ENCODE measurements at regions not wholly inside any gene's neighbourhood (a gene's known extent, or its start where the extent isn't known, plus 50 kb on each side); places are given as distances from the start of the nearest gene placed in this dataset.

DNA sequence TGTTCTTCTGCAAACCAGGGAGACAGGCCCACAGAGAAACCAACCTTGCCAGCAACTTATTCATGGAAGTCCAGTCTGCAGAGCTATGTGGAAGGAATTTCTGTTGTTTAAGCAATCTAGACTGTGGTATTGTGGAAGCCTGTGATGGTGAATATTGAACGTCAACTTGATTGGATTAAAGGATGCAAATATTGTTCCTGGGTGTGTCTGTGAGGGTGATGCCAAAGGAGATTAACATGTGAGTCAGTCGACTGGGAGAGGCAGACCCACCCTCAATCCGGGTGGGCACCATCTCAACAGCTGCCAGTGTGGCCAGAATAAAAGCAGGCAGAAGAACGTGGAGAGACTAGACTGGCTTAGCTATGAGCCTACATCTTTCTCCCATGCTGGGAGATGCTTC is 606.0 kb downstream of the EFNB2 start:
- Histone ChIP-seq H3K4me3 (ENCODE audit: low read depth, low read length) (no peak overlapping the region), H3K27me3 (replicated peaks) (no peaks in the 10 kb centered on the region), H3K27ac (no peak overlapping the region), H3K36me3 (replicated peaks) (no peaks in the 10 kb centered on the region)
- in situ Hi-C loops (cut with HindIII; ENCODE audit: low pct_ligation_motif_present, low sequenced_read_pairs): no loop called here
- no peak for DNase-seq
- TF ChIP-seq, protein P1, sequence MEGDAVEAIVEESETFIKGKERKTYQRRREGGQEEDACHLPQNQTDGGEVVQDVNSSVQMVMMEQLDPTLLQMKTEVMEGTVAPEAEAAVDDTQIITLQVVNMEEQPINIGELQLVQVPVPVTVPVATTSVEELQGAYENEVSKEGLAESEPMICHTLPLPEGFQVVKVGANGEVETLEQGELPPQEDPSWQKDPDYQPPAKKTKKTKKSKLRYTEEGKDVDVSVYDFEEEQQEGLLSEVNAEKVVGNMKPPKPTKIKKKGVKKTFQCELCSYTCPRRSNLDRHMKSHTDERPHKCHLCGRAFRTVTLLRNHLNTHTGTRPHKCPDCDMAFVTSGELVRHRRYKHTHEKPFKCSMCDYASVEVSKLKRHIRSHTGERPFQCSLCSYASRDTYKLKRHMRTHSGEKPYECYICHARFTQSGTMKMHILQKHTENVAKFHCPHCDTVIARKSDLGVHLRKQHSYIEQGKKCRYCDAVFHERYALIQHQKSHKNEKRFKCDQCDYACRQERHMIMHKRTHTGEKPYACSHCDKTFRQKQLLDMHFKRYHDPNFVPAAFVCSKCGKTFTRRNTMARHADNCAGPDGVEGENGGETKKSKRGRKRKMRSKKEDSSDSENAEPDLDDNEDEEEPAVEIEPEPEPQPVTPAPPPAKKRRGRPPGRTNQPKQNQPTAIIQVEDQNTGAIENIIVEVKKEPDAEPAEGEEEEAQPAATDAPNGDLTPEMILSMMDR (IDR thresholded peaks at IDR 0.05; ENCODE audit: low read depth, low read length, missing control alignments): no peak

DNA sequence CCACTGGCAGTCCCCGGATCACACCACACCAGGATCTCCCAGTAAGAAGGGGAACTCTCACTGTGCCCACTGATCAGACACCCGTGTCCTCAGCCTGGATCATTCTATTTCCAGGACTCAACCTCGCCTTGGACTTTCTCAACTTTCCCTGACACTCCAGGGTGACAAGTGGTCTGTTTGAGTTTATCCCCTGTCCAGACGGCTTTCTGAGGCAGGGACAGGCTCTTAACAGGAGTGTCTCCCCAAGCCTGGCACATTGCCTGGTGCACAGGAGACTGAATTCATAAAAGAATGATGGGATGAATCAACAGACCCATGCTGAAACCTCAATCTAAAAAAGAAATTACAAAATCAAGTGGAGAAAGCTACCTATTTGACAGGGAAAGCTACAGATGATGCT is 606.6 kb downstream of the EFNB2 start:
- in situ Hi-C loops (cut with HindIII; ENCODE audit: low pct_ligation_motif_present, low sequenced_read_pairs): no loop called here
- TF ChIP-seq, protein P1 (IDR thresholded peaks at IDR 0.05; ENCODE audit: low read depth, low read length, missing control alignments): no peak

DNA sequence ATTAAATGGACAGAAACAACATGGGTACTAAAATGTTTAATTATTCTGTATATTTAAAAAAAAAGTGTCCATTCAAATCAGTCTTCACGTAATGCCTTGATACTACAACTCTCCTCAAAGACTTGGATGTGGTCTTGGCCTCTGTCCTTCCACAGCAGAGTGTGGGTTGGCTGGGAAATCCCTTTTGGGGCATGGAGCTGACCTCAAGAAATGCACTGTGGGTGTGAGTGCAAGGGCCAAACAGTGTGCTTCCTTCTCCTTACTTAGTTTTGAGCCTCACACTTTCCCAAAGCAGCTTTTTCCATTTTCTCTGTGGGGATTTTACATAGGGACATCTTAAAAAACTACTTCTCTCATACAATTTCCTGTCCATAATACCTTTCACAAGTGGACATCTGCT is 607.4 kb downstream of the EFNB2 start:
- DNase-seq: no peak
- in situ Hi-C loops (cut with HindIII; ENCODE audit: low pct_ligation_motif_present, low sequenced_read_pairs): no loop called here

More for the DNA sequence above, 606.6 kb downstream of the EFNB2 start:
- H3K27ac ChIP-seq: no peak overlapping the region
- H3K27me3 ChIP-seq (replicated peaks): no peaks in the 10 kb centered on the region
- DNase-seq: no peak
- H3K36me3 ChIP-seq (replicated peaks): no peaks in the 10 kb centered on the region
- H3K4me3 ChIP-seq (ENCODE audit: low read depth, low read length): no peak overlapping the region

DNA sequence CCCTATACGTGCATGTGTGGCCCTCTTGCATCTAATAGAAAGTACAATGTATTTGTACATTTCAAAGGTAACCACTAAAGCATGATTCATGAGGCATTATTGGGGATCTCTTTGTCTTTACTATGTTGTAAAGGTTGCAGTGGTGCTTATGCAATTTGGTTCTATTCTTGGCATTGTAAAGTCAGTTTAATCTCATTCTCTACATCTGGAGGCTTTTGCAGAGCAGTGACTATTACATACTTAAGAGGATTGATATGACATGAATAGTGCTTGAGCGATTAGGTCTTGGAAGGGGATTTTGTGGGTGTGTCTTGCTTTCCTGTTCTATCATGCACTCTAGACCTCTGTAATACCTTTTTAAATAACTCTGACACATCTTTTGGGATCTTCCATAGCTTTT is 610.0 kb downstream of the EFNB2 start:
- in situ Hi-C loops (cut with HindIII; ENCODE audit: low pct_ligation_motif_present, low sequenced_read_pairs): no loop called here
- TF ChIP-seq, protein P1 (IDR thresholded peaks at IDR 0.05; ENCODE audit: low read depth, low read length, missing control alignments): no peak
- H3K27ac ChIP-seq: no peak overlapping the region
- DNase-seq: peak; percentile 28
- no peak overlapping the region for H3K4me3 ChIP-seq (ENCODE audit: low read depth, low read length)
- no peaks in the 10 kb centered on the region for H3K36me3 ChIP-seq (replicated peaks)
- H3K27me3 ChIP-seq (replicated peaks): no peaks in the 10 kb centered on the region

More for the DNA sequence above, 607.4 kb downstream of the EFNB2 start:
- H3K4me3 ChIP-seq (ENCODE audit: low read depth, low read length): no peak overlapping the region
- H3K27me3 ChIP-seq (replicated peaks): no peaks in the 10 kb centered on the region
- no peaks in the 10 kb centered on the region for H3K36me3 ChIP-seq (replicated peaks)
- H3K27ac ChIP-seq: no peak overlapping the region
- TF ChIP-seq, protein P1 (IDR thresholded peaks at IDR 0.05; ENCODE audit: low read depth, low read length, missing control alignments): no peak

DNA sequence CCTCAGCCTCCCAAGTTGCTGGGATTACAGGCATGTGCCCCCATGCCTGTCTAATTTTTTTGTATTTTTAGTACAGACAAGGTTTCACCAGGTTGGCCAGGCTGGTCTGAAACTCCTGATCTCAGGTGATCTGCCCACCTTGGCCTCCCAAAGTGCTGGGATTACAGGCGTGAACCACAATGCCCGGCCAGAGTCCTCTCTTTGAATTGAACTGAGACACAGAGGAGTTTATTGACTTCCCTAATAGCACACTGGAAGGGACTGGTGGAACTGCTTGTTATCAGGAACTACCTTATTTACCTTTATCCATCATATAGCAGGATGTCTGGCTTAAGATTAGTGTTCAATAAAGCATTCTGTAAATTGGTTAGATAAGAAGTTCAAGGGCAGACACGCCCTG is 613.8 kb downstream of the EFNB2 start:
- Histone ChIP-seq H3K27me3 (replicated peaks) (no peaks in the 10 kb centered on the region), H3K27ac (no peak overlapping the region), H3K4me3 (ENCODE audit: low read depth, low read length) (no peak overlapping the region), H3K36me3 (replicated peaks) (no peaks in the 10 kb centered on the region)
- in situ Hi-C loops (cut with HindIII; ENCODE audit: low pct_ligation_motif_present, low sequenced_read_pairs): no loop called here
- TF ChIP-seq, protein P1 (IDR thresholded peaks at IDR 0.05; ENCODE audit: low read depth, low read length, missing control alignments): no peak
- no peak for DNase-seq

DNA sequence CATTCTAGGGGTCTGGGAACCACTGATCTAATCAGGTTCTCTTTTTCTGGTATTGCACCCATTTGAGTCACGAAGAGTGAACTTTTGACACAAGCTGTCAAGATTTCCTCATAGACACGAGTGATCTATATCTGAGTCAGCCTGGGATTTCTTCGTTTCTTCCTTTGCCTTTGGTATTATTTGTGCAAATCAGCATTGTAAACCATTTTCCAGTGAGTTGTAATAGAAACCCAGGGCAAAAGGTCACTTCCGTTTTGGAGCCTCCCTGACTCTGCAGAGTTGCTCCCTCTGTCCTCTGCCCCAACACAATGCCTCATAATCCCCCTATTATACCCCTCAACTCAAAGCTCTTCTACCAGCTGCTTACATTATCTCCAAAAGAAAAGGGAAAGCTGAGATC is 615.1 kb downstream of the EFNB2 start:
- in situ Hi-C loops (cut with HindIII; ENCODE audit: low pct_ligation_motif_present, low sequenced_read_pairs): no loop called here
- no peak overlapping the region for H3K4me3 ChIP-seq (ENCODE audit: low read depth, low read length)
- H3K27me3 ChIP-seq (replicated peaks): no peaks in the 10 kb centered on the region
- DNase-seq: peak; percentile 90
- TF ChIP-seq, protein P1 (IDR thresholded peaks at IDR 0.05; ENCODE audit: low read depth, low read length, missing control alignments): no peak
- peak overlapping the region; percentile 84 for H3K27ac ChIP-seq
- H3K36me3 ChIP-seq (replicated peaks): no peaks in the 10 kb centered on the region

All from brain microvascular endothelial cell (primary cell).